Fibroblast of lung (primary cell): ENCODE measurements at regions not wholly inside any gene's neighbourhood (a gene's known extent, or its start where the extent isn't known, plus 50 kb on each side); places are given as distances from the start of the nearest gene placed in this dataset.

ENCODE experiments used
- DNase-seq, 2 donors: peaks; one replicate each; pipeline versions ENCODE4 v3.0.0 to v3.0.0-alpha.2; 2010; ENCODE audit warnings: low read depth in 2 of 2
- H2AFZ ChIP-seq: 2 replicates; pipeline ENCODE4 v1.5.1; 2012; ENCODE audit warnings: low read length, control low read depth, inconsistent platforms
- H3K27ac ChIP-seq: 2 replicates; pipeline ENCODE4 v1.5.1; 2011; ENCODE audit warnings: low read length, control low read depth; ENCODE audit not compliant: insufficient read depth
- H3K27me3 ChIP-seq: 2 replicates; pipeline ENCODE4 v1.5.1; 2011; ENCODE audit warnings: mild to moderate bottlenecking, low read length; ENCODE audit not compliant: control insufficient read depth, insufficient read depth
- H3K36me3 ChIP-seq: 2 replicates; pipeline ENCODE4 v1.5.1; 2011; ENCODE audit warnings: low read length; ENCODE audit not compliant: control insufficient read depth, insufficient read depth
- H3K4me1 ChIP-seq: 2 replicates; pipeline ENCODE4 v1.5.1; 2011; ENCODE audit warnings: low read length; ENCODE audit not compliant: control insufficient read depth, insufficient read depth; ENCODE audit errors: extremely low read depth
- H3K4me2 ChIP-seq: 2 replicates; pipeline ENCODE4 v1.5.1; 2011; ENCODE audit warnings: low read length, control low read depth; ENCODE audit not compliant: insufficient read depth; ENCODE audit errors: extremely low read depth
- H3K4me3 ChIP-seq, 4 experiments: fragments of 200-600 bp in 1 of 4; sonication (generic) in 1 of 4; replicated peaks in 1 of 4; 2 replicates each; pipeline ENCODE4 v1.5.1; 2011 to 2016; ENCODE audit warnings: low read length in 4 of 4, low read depth in 3 of 4, mild to moderate bottlenecking in 3 of 4, control low read depth in 2 of 4, inconsistent platforms in 1 of 4, mixed read lengths in 1 of 4; ENCODE audit not compliant: insufficient read depth in 1 of 4; ENCODE audit errors: control extremely low read depth in 1 of 4
- H3K79me2 ChIP-seq: 2 replicates; pipeline ENCODE4 v1.5.1; 2012; ENCODE audit warnings: mild to moderate bottlenecking, low read length, inconsistent platforms; ENCODE audit not compliant: control insufficient read depth, insufficient read depth
- H3K9ac ChIP-seq: 2 replicates; pipeline ENCODE4 v1.5.1; 2011; ENCODE audit warnings: mild to moderate bottlenecking, low read length, control low read depth; ENCODE audit not compliant: insufficient read depth
- H3K9me3 ChIP-seq: 2 replicates; pipeline ENCODE4 v1.5.1; 2012; ENCODE audit warnings: low read depth, low read length; ENCODE audit not compliant: control insufficient read depth, insufficient read depth
- H4K20me1 ChIP-seq: 2 replicates; pipeline ENCODE4 v1.5.1; 2011; ENCODE audit warnings: low read length; ENCODE audit not compliant: control insufficient read depth, insufficient read depth; ENCODE audit errors: extremely low read depth
- EZH2 ChIP-seq: IDR thresholded peaks from 2 replicates; pipeline ENCODE4 v1.5.1; 2012; ENCODE audit warnings: low read length, control low read depth, mild to moderate bottlenecking; ENCODE audit errors: missing control alignments
- TF ChIP-seq, protein P1 (sequence below), 2 donors: IDR thresholded peaks in 1 of 2; conservative IDR thresholded peaks in 1 of 2; 1 replicate in 1 of 2; 2 replicates in 1 of 2; pipeline ENCODE4 v1.5.1; 2011 to 2012; ENCODE audit warnings: low read length in 2 of 2, control low read depth in 1 of 2, inconsistent platforms in 1 of 2, low read depth in 1 of 2, mild to moderate bottlenecking in 1 of 2

DNA sequence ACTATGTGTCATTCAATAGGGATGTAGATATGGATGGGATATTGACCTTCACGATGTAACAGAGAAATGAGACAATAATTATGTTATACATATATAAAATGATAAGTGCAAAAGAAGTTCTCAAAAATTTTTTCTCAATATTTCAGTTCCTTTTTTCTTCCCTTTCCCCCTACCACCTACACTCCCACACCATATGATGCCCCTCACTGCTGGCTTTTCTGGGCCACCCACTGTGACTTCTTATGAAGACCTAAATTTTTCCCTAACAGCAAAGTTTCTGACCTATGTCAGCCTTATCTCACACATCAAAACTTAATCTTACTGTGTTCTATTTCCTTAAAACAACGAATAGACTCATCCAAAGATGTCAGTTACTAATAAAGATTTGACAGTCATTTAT, 89.9 kb upstream of the MYLIP start:
- H2AFZ ChIP-seq, result no peak overlapping the region

DNA sequence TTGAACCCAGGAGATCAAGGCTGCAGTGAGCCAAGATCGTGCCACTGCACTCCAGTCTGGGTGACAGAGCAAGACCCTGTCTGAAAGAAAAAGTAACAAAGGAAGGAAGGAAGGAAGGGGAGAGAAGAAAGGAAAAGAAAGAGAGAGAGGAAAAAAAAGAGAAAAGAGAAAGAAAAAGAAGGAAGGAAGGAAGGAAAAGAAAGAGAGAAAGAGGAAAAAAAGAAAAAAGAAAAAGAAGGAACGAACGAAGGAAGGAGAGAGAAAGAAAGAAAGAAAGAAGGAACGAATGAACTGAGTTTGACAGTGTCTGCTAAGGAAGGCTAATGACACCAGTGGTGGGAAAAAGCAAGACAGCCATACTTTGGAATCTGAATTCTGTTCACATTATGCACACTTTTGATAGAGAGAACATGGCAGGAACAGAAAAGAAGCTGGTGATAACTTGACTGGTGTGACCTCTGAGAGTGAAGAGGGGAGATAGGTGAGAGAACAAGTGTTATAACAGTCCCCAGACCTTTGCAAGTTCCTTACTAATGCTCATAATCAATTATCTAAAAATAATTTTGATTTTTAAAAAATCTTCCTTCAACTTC, 93.3 kb upstream of the MYLIP start:
- H3K27me3 ChIP-seq, result no peaks in the 10 kb centered on the region
- H3K36me3 ChIP-seq, result no peaks in the 10 kb centered on the region
- no peak overlapping the region for H3K9ac ChIP-seq
- H3K4me2 ChIP-seq, result no peak overlapping the region
- H3K4me3 ChIP-seq, result no peak overlapping the region
- no peaks in the 10 kb centered on the region for H3K79me2 ChIP-seq
- H3K4me1 ChIP-seq, result no peaks in the 10 kb centered on the region
- no peaks in the 10 kb centered on the region for H3K9me3 ChIP-seq
- TF ChIP-seq, protein P1, sequence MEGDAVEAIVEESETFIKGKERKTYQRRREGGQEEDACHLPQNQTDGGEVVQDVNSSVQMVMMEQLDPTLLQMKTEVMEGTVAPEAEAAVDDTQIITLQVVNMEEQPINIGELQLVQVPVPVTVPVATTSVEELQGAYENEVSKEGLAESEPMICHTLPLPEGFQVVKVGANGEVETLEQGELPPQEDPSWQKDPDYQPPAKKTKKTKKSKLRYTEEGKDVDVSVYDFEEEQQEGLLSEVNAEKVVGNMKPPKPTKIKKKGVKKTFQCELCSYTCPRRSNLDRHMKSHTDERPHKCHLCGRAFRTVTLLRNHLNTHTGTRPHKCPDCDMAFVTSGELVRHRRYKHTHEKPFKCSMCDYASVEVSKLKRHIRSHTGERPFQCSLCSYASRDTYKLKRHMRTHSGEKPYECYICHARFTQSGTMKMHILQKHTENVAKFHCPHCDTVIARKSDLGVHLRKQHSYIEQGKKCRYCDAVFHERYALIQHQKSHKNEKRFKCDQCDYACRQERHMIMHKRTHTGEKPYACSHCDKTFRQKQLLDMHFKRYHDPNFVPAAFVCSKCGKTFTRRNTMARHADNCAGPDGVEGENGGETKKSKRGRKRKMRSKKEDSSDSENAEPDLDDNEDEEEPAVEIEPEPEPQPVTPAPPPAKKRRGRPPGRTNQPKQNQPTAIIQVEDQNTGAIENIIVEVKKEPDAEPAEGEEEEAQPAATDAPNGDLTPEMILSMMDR (conservative IDR thresholded peaks at IDR 0.05 in 1 of 2, IDR thresholded peaks at IDR 0.05 in 1 of 2; ENCODE audit: low read depth in 1 of 2, low read length in 2 of 2), result no peak
- no peak for TF ChIP-seq EZH2
- DNase-seq, result no peak
- H3K27ac ChIP-seq, result no peak overlapping the region
- H4K20me1 ChIP-seq, result no peaks in the 10 kb centered on the region
- no peak overlapping the region for H2AFZ ChIP-seq

More for the DNA sequence above, 89.9 kb upstream of the MYLIP start:
- no peak for DNase-seq
- no peaks in the 10 kb centered on the region for H3K4me1 ChIP-seq
- H3K9ac ChIP-seq, result no peak overlapping the region
- no peak overlapping the region for H3K4me2 ChIP-seq
- H3K27me3 ChIP-seq, result no peaks in the 10 kb centered on the region
- no peaks in the 10 kb centered on the region for H3K9me3 ChIP-seq
- no peak overlapping the region for H3K27ac ChIP-seq
- no peaks in the 10 kb centered on the region for H3K36me3 ChIP-seq
- TF ChIP-seq EZH2, result no peak
- TF ChIP-seq, protein P1 (conservative IDR thresholded peaks at IDR 0.05 in 1 of 2, IDR thresholded peaks at IDR 0.05 in 1 of 2; ENCODE audit: low read depth in 1 of 2, low read length in 2 of 2), result no peak
- H3K79me2 ChIP-seq, result no peaks in the 10 kb centered on the region
- no peaks in the 10 kb centered on the region for H4K20me1 ChIP-seq
- no peak overlapping the region for H3K4me3 ChIP-seq

- Histone ChIP-seq H3K4me3 (no peak overlapping the region), H4K20me1 (no peaks in the 10 kb centered on the region), H3K79me2 (no peaks in the 10 kb centered on the region), H3K27me3 (no peaks in the 10 kb centered on the region), H3K36me3 (no peaks in the 10 kb centered on the region), H3K4me2 (no peak overlapping the region), H3K9ac (no peak overlapping the region), H2AFZ (no peak overlapping the region), H3K27ac (no peak overlapping the region), H3K4me1 (no peaks in the 10 kb centered on the region), H3K9me3 (no peaks in the 10 kb centered on the region)
- DNase-seq, result no peak
- TF ChIP-seq, protein P1 (conservative IDR thresholded peaks at IDR 0.05 in 1 of 2, IDR thresholded peaks at IDR 0.05 in 1 of 2; ENCODE audit: low read depth in 1 of 2, low read length in 2 of 2), result no peak
- no peak for TF ChIP-seq EZH2
These were observed 95.7 kb upstream of the MYLIP start for GRCh38 chr6:16033214-16033613.
